SK-N-MC (cell line): ENCODE measurements at regions not wholly inside any gene's neighbourhood (a gene's known extent, or its start where the extent isn't known, plus 50 kb on each side); places are given as distances from the start of the nearest gene placed in this dataset.
"Not testable (repeated sequence)": the region's sequence is repeated elsewhere in the genome, so short reads cannot be mapped to it uniquely, and the experiment has no call there.

Experiments used
- DNase-seq: peaks from one replicate; pipeline ENCODE4 v3.0.0-alpha.2; 2011; ENCODE audit warnings: low read depth, low spot score
- H3K27ac ChIP-seq: fragments of 200-600 bp; sonication (generic); 2 replicates; pipeline ENCODE4 v1.5.1; 2016; ENCODE audit warnings: mixed run types
- H3K36me3 ChIP-seq: fragments of 200-600 bp; sonication (generic); 2 replicates; pipeline ENCODE4 v1.6.1; 2017; ENCODE audit warnings: antibody characterized with exemption, low read length, mixed read lengths; ENCODE audit not compliant: insufficient read depth
- H3K4me3 ChIP-seq: fragments of 200-600 bp; sonication (generic); 2 replicates; pipeline ENCODE4 v1.5.1; 2016
- H3K9ac ChIP-seq: fragments of 200-600 bp; sonication (generic); 2 replicates; pipeline ENCODE4 v1.8.0; 2017; ENCODE audit warnings: mixed run types, mixed read lengths; ENCODE audit not compliant: insufficient read length
- H3K9me3 ChIP-seq: fragments of 200-600 bp; sonication (generic); 2 replicates; pipeline ENCODE4 v1.6.1; 2017; ENCODE audit warnings: low read depth, mild to moderate bottlenecking, antibody characterized with exemption, low read length, moderate library complexity, mixed read lengths

DNA sequence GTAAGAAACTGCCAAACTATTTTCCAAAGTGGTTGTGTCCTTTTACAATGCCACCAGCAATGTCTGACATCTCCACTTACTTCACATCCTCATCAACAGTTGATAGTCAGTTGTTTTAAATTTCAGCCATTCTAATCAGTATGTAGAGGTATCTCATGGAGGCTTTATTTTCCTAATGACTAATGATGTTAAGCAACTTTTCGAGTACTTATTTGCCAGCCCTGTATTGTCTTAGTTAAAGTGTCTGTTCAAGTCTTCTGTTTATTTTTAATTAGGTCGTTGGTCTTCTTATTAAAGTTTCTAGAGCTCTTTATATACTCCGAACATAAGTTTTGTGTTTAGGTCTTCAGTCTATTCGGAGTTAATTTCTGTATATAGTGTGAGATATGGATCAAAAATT is 54.9 kb upstream of the NBPF12 start:
- H3K9ac ChIP-seq, DNase-seq, H3K36me3 ChIP-seq, H3K27ac ChIP-seq, H3K4me3 ChIP-seq, H3K9me3 ChIP-seq: not testable (repeated sequence)

DNA sequence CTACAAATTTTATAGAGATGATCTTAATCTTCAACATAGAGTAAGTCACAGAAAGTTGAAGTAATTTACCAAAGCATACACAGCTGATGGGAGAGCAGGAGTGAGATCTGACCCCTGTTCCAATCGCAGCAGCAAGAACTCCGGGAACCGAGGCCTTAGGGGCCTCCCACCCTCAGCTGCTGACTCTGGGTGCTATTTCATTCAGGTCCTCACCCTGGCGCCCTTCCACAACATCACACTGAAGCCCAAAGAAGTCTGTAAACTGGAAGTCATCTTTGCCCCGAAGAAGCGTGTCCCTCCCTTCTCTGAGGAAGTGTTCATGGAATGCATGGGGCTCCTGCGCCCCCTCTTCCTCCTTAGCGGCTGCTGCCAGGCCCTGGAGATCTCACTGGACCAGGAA is 57.0 kb upstream of the NBPF12 start:
- DNase-seq, H3K9ac ChIP-seq, H3K36me3 ChIP-seq, H3K27ac ChIP-seq, H3K9me3 ChIP-seq, H3K4me3 ChIP-seq: not testable (repeated sequence)

DNA sequence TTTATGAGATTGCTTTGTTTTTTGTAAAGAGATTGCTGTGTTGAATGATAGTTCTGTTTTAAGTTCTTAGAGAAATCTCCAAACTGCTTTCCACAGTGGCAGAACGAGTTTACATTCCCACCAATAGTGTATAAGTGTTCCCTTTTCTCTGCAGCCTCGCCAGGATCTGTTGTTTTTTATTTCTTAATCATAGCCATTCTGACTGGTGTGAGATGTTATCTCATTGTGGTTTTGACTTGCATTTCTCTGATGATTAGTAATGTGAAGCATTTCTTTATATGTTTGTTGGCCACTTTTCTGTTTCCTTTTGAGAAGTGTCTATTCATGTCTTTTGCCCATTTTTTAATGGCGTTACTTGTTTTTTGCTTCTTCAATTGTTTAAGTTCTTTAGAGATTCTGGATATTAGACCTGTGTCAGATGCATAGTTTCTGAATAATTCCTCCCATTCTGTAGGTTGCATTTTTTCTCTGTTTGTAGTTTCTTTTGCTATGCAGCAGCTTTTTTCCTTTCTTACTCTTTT is 74.3 kb upstream of the NBPF12 start:
- H3K4me3 ChIP-seq, H3K9ac ChIP-seq: not testable (repeated sequence)

DNA sequence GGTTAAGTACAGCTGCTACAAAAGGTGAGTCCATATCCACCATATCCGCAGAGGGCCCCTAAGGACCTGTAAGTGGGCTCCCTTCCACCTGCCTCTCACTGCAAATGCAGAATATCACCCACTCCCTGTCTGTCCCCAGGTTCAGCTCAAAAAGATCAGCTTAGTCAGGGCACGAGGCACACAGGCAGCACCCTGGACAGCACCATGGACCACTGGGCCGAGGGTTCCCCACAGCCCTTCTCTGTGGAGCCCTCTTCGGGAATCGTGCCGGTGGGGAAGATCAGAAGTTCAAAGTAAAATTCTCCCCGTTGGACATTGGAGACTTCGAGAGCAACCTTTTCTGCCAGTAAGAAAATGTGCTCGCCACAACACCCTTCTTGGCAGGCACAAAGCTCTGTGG is 85.0 kb upstream of the NBPF12 start:
- H3K27ac ChIP-seq, H3K4me3 ChIP-seq, H3K9me3 ChIP-seq, DNase-seq, H3K9ac ChIP-seq, H3K36me3 ChIP-seq: not testable (repeated sequence)

More for the DNA sequence above, 74.3 kb upstream of the NBPF12 start:
- H3K27ac ChIP-seq, DNase-seq, H3K36me3 ChIP-seq, H3K9me3 ChIP-seq: not testable (repeated sequence)

DNA sequence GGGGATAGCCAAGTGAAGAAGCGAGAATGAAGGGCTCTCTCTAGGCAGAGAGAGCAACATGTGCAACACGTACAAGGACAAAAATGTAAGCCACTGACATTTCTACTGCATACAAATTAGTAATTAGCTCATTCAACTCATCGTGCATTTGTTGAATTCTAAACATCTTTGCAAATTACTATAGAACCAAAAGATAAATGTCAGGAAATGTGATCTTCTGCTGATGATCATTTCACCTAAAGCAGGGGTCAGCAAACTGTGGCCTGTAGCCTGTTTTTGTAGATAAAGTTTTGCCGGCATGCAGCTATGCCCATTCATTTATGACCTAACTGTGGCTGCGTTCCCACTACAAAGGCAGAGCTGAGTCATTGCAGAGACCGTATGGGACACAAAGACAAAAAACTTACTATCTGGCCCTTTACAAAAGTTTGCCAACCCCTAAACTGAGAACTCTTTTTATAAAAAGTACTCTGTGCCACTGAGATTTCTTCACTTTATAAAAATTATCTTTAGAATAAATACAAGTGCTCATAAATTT is 87.7 kb upstream of the NBPF12 start:
- not testable (repeated sequence) for H3K9me3 ChIP-seq

DNA sequence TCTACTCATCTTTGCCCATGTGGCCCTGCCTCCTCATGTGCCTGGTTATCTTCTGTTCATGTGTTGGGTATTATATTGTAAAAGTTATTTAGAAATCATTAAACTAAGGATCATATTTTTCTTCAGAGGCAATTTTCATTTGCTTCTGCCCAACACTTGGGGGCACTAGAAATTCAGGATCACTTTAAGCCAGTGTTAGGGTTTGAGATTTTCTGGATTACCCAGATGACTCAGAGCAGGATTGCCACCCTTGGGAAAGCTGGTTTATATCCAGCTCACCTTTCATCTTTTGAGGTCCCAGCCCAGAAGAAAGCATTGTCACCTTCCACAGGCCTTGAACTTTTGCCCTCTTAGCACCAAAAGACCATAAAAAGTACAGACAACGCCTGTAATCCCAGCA is 99.4 kb upstream of the NBPF12 start:
- not testable (repeated sequence) for DNase-seq, H3K4me3 ChIP-seq, H3K27ac ChIP-seq, H3K36me3 ChIP-seq, H3K9me3 ChIP-seq, H3K9ac ChIP-seq

More for the DNA sequence above, 87.7 kb upstream of the NBPF12 start:
- H3K9ac ChIP-seq, DNase-seq, H3K27ac ChIP-seq, H3K36me3 ChIP-seq, H3K4me3 ChIP-seq: not testable (repeated sequence)

DNA sequence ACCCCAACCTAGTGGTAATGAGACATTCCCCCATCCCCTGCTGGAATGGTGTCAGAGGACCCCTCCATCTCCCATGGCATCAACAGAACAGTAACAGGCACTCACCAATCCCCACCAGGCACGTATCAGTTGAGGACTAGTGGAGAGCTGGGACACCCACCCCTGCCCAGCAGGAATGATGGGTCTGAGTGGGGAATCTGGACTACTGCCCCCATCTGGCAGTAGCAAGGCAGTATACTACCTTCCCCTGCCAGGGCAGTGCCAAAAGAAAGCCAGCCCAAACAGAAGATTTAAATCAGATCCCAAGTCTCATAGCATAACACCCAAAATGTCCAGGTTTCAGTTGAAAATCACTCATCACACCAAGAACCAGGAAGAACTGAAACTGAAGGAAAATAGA is 111.2 kb upstream of the NBPF12 start:
- not testable (repeated sequence) for H3K27ac ChIP-seq, H3K9me3 ChIP-seq, DNase-seq, H3K36me3 ChIP-seq, H3K9ac ChIP-seq, H3K4me3 ChIP-seq

DNA sequence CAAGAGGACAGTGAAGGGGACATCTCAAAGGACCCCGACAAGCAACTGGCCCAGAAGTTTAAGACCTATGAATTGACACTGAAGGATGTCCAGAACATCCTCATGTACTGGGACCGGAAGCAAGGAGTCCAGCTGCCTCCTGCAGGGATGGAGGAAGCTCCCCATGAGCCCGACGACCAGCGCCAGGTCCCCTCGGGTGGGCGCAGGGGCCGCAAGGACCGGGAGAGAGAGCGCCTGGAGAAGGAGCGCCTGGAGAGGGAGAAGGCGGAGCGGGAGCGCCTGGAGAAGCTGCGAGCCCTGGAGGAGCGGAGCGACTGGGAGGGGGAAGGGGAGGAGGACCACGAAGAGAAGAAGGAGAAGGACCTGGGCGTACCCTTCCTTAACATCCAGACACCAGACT is 143.9 kb upstream of the NBPF12 start:
- not testable (repeated sequence) for H3K9me3 ChIP-seq, H3K9ac ChIP-seq, H3K36me3 ChIP-seq, H3K4me3 ChIP-seq, H3K27ac ChIP-seq, DNase-seq

DNA sequence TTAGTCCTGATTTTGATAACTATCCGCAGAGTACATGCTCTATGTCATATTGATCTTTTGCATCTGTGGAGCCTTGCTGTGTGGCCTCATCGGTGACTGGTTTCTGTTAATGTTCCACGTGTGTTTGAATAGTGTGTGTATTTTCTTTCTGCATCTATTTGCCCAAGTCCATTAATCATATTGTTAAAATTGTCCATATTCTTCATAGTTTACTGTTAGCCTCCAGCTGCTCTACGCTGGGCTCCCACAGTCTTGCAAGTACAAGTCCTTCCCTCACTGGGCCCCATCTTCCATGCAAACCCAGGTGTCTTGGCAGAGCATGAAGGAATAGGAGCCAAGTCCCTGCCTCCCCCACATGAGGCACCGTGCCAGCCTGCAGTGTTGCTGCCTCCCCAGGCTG is 145.4 kb upstream of the NBPF12 start:
- H3K4me3 ChIP-seq, H3K36me3 ChIP-seq, H3K9me3 ChIP-seq, H3K27ac ChIP-seq, DNase-seq, H3K9ac ChIP-seq: not testable (repeated sequence)

DNA sequence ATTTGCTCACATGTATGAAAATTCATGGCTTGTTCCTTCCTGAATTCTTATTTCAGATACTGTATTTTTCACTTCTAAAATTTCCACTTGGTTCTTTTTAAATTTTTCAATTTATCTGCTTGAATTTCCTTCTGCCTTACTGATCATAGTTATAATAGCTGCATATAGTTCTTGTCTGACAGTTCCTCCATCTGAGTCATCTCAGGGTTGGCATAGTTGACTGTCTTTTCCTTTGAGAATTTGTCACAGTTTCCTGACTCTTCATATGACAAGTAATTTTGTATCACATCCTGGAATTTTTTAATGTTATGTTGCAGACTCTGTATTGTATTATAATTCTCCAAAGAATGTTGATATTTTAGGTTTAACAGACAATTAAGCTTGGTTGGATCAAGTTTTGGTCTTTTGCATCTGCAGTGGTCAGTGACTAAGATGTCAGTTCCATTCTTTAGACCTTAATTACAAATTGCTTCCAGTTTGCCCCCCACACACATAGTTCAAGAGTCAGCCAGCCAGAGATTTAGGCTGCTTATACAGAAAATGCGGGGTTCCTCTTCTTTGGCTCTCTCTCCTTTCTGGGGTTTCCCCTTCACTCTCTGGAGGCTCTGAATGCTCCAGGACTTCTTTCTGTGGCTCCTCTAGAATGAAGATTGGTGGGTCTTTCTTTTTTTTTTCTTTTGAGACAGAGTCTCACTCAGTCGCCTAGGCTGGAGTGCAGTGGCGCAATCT is 153.7 kb upstream of the NBPF12 start:
- H3K27ac ChIP-seq, H3K4me3 ChIP-seq, H3K36me3 ChIP-seq, H3K9me3 ChIP-seq, DNase-seq, H3K9ac ChIP-seq: not testable (repeated sequence)

DNA sequence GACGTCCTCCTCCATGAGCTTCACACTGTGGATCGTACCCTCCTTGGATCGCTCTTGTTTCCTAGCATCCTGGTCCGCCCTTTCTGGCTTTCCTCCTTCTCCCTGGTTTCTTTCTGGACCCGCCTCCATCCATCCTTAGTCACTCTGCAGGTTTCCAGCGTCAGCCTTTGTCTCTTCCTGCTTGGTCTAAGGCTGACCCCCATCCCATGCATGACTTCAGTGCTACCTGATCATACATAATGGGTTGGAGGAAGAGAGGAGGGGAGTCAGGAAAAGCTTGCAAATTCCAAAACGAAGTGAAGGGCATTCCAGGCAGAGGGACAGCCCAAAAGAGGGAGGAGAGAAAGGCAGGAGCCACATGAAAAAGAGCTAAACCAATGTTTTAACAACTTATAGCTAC is 156.9 kb upstream of the NBPF12 start:
- not testable (repeated sequence) for H3K27ac ChIP-seq, DNase-seq, H3K36me3 ChIP-seq, H3K9me3 ChIP-seq, H3K4me3 ChIP-seq, H3K9ac ChIP-seq

DNA sequence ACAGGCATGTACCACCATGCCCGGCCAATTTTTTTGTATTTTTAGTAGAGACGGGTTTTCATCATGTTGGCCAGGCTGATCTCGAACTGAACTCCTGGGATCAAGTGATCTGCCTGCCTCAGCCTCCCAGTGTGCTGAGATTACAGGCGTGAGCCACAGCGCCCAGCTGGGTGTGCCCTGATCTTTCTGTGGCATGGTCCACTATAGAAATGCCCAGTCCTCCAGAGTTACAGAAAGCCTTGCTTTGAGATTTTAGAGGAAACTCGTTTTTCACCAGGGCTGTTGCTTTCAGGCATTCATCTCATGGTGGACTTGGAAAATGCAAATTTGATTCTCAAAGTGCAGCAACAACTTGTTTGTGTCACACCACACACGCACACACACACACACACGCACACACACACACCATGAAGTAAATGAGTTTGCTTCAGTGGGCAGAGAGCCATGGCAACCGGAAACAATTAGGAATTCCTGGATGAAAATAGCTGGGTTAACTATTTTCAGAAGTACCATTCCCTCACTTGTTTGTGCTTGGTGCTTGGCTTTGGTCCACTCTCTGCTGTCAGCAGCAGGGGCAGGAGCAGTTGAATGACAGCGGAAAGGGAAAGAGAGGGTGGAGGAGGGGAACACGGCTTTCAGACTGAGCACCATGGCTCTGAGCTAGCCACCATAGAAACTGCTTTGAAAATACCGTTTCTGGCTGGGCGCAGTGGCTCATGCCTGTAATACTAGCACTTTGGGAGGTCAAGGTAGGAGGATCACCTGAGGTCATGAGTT is 160.1 kb upstream of the NBPF12 start:
- H3K9ac ChIP-seq, H3K36me3 ChIP-seq, H3K27ac ChIP-seq, H3K4me3 ChIP-seq, H3K9me3 ChIP-seq: not testable (repeated sequence)
- peak; percentile 6 for DNase-seq

DNA sequence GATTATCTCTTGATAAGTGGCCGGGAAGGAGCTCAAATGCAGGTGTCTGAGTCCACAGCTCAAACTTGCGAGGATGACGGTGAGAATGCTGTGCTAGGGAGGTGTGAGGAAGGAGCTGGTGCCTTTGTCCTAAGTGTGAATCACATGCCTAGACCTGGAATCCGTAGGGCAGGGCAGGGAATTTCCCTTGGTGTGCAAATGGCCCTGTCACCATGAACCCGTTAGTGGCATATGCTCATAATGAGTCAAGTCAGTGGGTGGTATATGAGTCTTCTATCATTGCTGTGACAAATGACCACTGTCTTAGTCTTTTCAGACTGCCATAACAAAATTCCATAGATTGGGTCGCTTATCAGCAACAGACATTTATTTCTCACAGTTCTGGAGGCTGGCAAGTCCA is 163.1 kb upstream of the NBPF12 start:
- not testable (repeated sequence) for H3K36me3 ChIP-seq, H3K9ac ChIP-seq, H3K4me3 ChIP-seq, H3K27ac ChIP-seq, H3K9me3 ChIP-seq, DNase-seq

DNA sequence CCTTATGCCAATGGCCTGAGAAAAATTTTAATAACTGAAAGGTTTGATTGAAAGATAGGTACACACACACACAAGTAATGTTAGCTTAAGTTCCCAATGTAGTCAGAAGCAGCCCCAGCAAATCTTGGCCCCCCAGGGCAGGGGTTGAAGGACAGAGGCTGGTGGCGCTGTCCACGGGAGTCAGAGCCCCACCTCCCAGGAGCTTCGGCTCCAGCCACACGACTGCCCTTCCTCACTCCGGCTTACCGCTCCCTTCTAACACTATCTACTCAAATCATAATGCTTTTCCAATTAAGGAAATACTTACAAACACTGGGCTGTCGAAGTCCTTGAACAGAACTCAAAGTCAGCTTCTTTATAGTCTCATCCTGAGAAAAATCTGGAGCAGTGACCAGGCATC is 163.9 kb upstream of the NBPF12 start:
- not testable (repeated sequence) for H3K9me3 ChIP-seq, H3K9ac ChIP-seq, H3K27ac ChIP-seq, H3K4me3 ChIP-seq, H3K36me3 ChIP-seq, DNase-seq
